NT2/D1 (cell line): ENCODE measurements at regions not wholly inside any gene's neighbourhood (a gene's known extent, or its start where the extent isn't known, plus 50 kb on each side); places are given as distances from the start of the nearest gene placed in this dataset.

ENCODE experiments used
- DNase-seq: peaks from one replicate; pipeline ENCODE4 v3.0.0-alpha.2; 2011; ENCODE audit warnings: low read depth, low spot score
- H3K27me3 ChIP-seq: 2 replicates; pipeline ENCODE4 v1.6.0; 2011; ENCODE audit warnings: mild to moderate bottlenecking; ENCODE audit not compliant: insufficient read length, insufficient read depth
- H3K36me3 ChIP-seq: 2 replicates; pipeline ENCODE4 v1.6.1; 2011; ENCODE audit warnings: mild to moderate bottlenecking, low read length, mixed read lengths; ENCODE audit not compliant: insufficient read depth, insufficient read length
- H3K4me1 ChIP-seq: 2 replicates; pipeline ENCODE4 v1.5.1; 2011; ENCODE audit not compliant: insufficient read depth, insufficient read length
- H3K4me3 ChIP-seq: 2 replicates; pipeline ENCODE4 v1.5.1; 2011; ENCODE audit warnings: low read depth; ENCODE audit not compliant: insufficient read length
- H3K9ac ChIP-seq: 2 replicates; pipeline ENCODE4 v1.6.0; 2011; ENCODE audit warnings: low read depth; ENCODE audit not compliant: insufficient read length
- H3K9me3 ChIP-seq: 2 replicates; pipeline ENCODE4 v1.5.1; 2011; ENCODE audit warnings: mild to moderate bottlenecking, low read length; ENCODE audit not compliant: insufficient read depth
- SUZ12 ChIP-seq: IDR thresholded peaks from 2 replicates; pipeline ENCODE4 v1.6.1; 2011; ENCODE audit not compliant: insufficient read length, insufficient read depth; ENCODE audit errors: extremely low read depth
- YY1 ChIP-seq: IDR thresholded peaks from 2 replicates; pipeline ENCODE4 v1.6.1; 2011; ENCODE audit not compliant: insufficient read length, insufficient read depth
- ZNF274 ChIP-seq: IDR thresholded peaks from 2 replicates; pipeline ENCODE4 v1.6.1; 2011; ENCODE audit warnings: mild to moderate bottlenecking, low read depth, low read length

DNA sequence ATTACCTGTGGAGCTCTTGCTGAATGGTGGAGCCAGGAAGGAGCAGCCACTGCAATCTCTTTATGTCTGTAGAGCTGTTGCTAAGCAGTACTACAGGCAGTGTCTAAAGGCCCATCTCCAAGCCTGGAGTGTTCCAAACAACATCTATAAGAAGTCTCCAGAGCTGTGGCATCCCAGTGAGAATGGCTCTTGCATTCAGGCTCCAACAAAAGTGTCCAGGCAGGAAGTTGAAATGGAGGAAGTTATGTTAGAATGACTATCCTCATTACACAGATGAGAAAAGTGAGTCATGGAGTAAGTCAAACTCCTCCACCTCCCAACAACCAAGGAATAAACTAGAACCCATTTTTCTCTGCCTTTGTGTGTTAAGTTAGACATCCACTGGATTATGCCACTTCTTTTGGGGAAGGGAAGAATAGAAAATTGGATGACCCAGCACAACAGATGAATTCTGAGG, 288.5 kb upstream of the STXBP5 start:
- H3K4me3 ChIP-seq: no peak overlapping the region
- no peaks in the 10 kb centered on the region for H3K4me1 ChIP-seq
- TF ChIP-seq SUZ12: no peak
- no peak for TF ChIP-seq ZNF274
- no peak for TF ChIP-seq YY1
- no peaks in the 10 kb centered on the region for H3K27me3 ChIP-seq
- H3K36me3 ChIP-seq: no peaks in the 10 kb centered on the region
- DNase-seq: no peak
- H3K9ac ChIP-seq: no peak overlapping the region
- H3K9me3 ChIP-seq: no peaks in the 10 kb centered on the region

GRCh38 chr6:146916435-146917025, 287.7 kb upstream of the STXBP5 start:
- Histone ChIP-seq H3K36me3 (no peaks in the 10 kb centered on the region), H3K4me3 (no peak overlapping the region), H3K4me1 (no peaks in the 10 kb centered on the region), H3K9me3 (no peaks in the 10 kb centered on the region), H3K9ac (no peak overlapping the region), H3K27me3 (no peaks in the 10 kb centered on the region)
- no peak for TF ChIP-seq YY1
- no peak for TF ChIP-seq SUZ12
- no peak for TF ChIP-seq ZNF274
- no peak for DNase-seq

DNA sequence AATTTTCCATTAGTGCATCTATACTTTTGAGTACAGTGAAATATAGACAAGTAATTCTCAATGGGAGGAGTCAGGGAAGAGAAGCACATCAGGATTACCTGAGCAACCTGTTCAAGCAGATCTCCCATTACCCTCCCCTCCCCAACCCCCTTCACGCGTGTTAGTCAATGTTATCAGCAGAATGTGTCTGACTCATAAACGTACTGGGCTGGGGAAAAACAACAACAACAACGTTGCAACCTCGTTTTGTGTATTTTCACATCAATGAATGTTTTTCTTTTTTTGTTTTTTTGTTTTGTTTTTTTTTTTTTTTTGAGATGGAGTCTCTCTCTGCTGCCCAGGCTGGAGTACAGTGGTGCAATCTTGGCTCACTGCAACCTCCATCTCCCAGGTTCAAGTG, 287.0 kb upstream of the STXBP5 start:
- DNase-seq: no peak
- TF ChIP-seq ZNF274: no peak
- no peak for TF ChIP-seq YY1
- no peak for TF ChIP-seq SUZ12

GRCh38 chr6:146917979-146918378, 286.2 kb upstream of the STXBP5 start:
- no peak overlapping the region for H3K4me3 ChIP-seq
- H3K9ac ChIP-seq: no peak overlapping the region
- H3K9me3 ChIP-seq: no peaks in the 10 kb centered on the region
- TF ChIP-seq ZNF274 (no peak), SUZ12 (no peak), YY1 (no peak)
- DNase-seq: no peak
- H3K27me3 ChIP-seq: no peaks in the 10 kb centered on the region
- H3K4me1 ChIP-seq: no peaks in the 10 kb centered on the region
- no peaks in the 10 kb centered on the region for H3K36me3 ChIP-seq

More for the DNA sequence above, 287.0 kb upstream of the STXBP5 start:
- H3K36me3 ChIP-seq: no peaks in the 10 kb centered on the region
- no peak overlapping the region for H3K4me3 ChIP-seq
- H3K9me3 ChIP-seq: no peaks in the 10 kb centered on the region
- no peaks in the 10 kb centered on the region for H3K4me1 ChIP-seq
- H3K27me3 ChIP-seq: no peaks in the 10 kb centered on the region
- no peak overlapping the region for H3K9ac ChIP-seq

GRCh38 chr6:146919017-146919416, 285.2 kb upstream of the STXBP5 start:
- DNase-seq: no peak
- H3K9me3 ChIP-seq: no peaks in the 10 kb centered on the region
- H3K9ac ChIP-seq: no peak overlapping the region
- no peaks in the 10 kb centered on the region for H3K36me3 ChIP-seq
- no peaks in the 10 kb centered on the region for H3K27me3 ChIP-seq
- TF ChIP-seq ZNF274: no peak
- no peak for TF ChIP-seq YY1
- no peak for TF ChIP-seq SUZ12
- H3K4me1 ChIP-seq: no peaks in the 10 kb centered on the region
- no peak overlapping the region for H3K4me3 ChIP-seq

DNA sequence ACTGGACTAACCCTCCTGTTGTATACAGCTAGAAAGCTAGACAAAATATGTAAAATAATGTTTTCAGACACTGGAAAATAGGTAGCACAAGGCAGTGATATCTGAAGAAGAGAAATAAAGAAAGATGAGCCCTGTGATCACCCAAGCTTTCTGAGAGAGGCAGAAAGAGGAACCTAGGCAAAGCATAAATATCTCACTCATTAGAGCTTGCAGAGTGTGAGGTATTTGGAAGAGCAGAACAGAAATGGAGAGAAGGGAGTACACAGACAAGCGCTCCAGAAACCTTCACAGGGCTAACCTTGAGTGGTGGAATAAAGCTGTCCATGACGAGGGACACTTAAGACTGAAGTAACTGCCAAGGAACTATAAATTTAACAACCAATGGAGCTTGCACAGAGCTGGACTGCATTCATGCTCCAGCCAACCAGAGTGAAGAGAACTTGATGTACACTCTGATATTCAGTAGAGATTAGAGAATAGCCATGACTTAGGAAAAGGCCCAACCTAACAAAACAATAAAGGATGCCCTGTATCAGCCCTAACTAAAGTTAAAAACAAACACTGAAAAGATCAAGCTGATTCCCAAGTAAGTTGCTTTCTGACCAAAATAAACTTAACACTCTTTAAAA, 280.9 kb upstream of the STXBP5 start:
- TF ChIP-seq SUZ12: no peak
- Histone ChIP-seq H3K4me1 (no peaks in the 10 kb centered on the region), H3K36me3 (no peaks in the 10 kb centered on the region), H3K9ac (no peak overlapping the region), H3K27me3 (no peaks in the 10 kb centered on the region), H3K4me3 (no peak overlapping the region), H3K9me3 (no peaks in the 10 kb centered on the region)
- no peak for DNase-seq

GRCh38 chr6:146925846-146926245, 278.4 kb upstream of the STXBP5 start:
- DNase-seq: no peak
- H3K4me1 ChIP-seq: no peaks in the 10 kb centered on the region
- H3K27me3 ChIP-seq: no peaks in the 10 kb centered on the region
- no peaks in the 10 kb centered on the region for H3K36me3 ChIP-seq
- H3K9ac ChIP-seq: no peak overlapping the region
- peaks cover 5% of the 10 kb centered on the region; the same call in 1 of the 2 replicates for H3K9me3 ChIP-seq
- no peak for TF ChIP-seq YY1
- no peak for TF ChIP-seq SUZ12
- TF ChIP-seq ZNF274: no peak
- no peak overlapping the region for H3K4me3 ChIP-seq
